ENCODE measurements at regions not wholly inside any gene's neighbourhood (a gene's known extent, or its start where the extent isn't known, plus 50 kb on each side); places are given as distances from the start of the nearest gene placed in this dataset.

DNA sequence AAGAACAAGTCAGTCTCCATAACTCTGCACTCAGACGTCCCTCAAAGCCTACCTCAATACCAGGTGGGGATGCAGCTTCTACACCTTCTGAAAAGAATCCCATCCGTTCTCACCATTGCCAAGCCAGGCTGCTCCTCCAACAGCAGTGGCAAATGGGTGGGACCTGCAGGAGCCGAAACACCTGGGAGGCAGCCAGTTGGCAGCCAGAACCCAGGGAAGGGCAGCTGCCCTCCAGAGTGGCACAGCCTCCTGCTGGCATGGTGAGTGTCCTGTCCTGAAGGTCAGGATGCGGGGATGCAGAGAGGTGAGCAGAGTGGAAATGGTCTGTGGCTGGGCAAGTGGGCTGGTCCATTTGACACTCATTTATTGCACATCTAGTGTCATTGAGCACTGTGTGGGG lies 210.6 kb upstream of the CDH4 start:
- TF ChIP-seq POLR2A (IDR thresholded peaks at IDR 0.05; ENCODE audit: low read length) = no peak
- TF ChIP-seq TP53 (CRISPR knock-in tag; IDR thresholded peaks at IDR 0.05) = no peak
